IMR-90 (cell line): ENCODE measurements at regions not wholly inside any gene's neighbourhood (a gene's known extent, or its start where the extent isn't known, plus 50 kb on each side); places are given as distances from the start of the nearest gene placed in this dataset.

Experiments used
- ATAC-seq: fragments of 200-7000 bp; cut with Tn5 transposase; 2 replicates; pipeline ENCODE4 v1.9.1; 2020; ENCODE audit warnings: low read depth, mild to moderate bottlenecking, moderate library complexity
- BruUV-seq: library from RNA; stranded (reverse); fragments of 400-500 nt; replicated peaks from 2 replicates; lab custom pipeline; 2021; lab: Mats Ljungman, UMichigan
- CTCF ChIA-PET: fragments of 300-600 bp; formaldehyde crosslinking; extraction: SDS; loops from one replicate; lab custom pipeline; 2021; ENCODE audit warnings: antibody characterized with exemption; lab: Yijun Ruan, JAX
- POLR2A ChIA-PET: fragments of 300-600 bp; sonication (Branson Sonifier 250); formaldehyde crosslinking; loops from one replicate; lab custom pipeline; 2022; ENCODE audit warnings: antibody characterized with exemption; ENCODE audit not compliant: unreplicated experiment; lab: Charles Lee
- DNase-seq: peaks from one replicate; pipeline ENCODE4 v3.0.0; 2013
- H2AFZ ChIP-seq: replicated peaks from 2 replicates; pipeline ENCODE3; 2013; ENCODE audit warnings: low read length, mild to moderate bottlenecking; ENCODE audit not compliant: poor library complexity
- H2AK5ac ChIP-seq: 2 replicates; pipeline ENCODE4 v1.6.1; 2013; ENCODE audit warnings: low read depth, low read length, inconsistent platforms
- H2AK9ac ChIP-seq: replicated peaks from 2 replicates; pipeline ENCODE3; 2013; ENCODE audit warnings: mild to moderate bottlenecking, low read depth, low read length, moderate library complexity; ENCODE audit not compliant: poor library complexity
- H2BK120ac ChIP-seq: 2 replicates; pipeline ENCODE4 v1.6.1; 2013; ENCODE audit warnings: low read depth, low read length, inconsistent platforms
- H2BK15ac ChIP-seq: 3 replicates; pipeline ENCODE4 v1.6.1; 2013; ENCODE audit warnings: low read depth, low read length, inconsistent platforms
- H2BK20ac ChIP-seq: 2 replicates; pipeline ENCODE4 v1.6.1; 2013; ENCODE audit warnings: low read depth, mild to moderate bottlenecking, inconsistent platforms, low read length, moderate library complexity
- H2BK5ac ChIP-seq: 2 replicates; pipeline ENCODE4 v1.6.1; 2013; ENCODE audit warnings: mild to moderate bottlenecking, low read depth, low read length, inconsistent platforms; ENCODE audit not compliant: poor library complexity, severe bottlenecking
- H3K14ac ChIP-seq: replicated peaks from 2 replicates; pipeline ENCODE4 v1.6.1; 2013; ENCODE audit warnings: low read depth, low read length, inconsistent platforms
- H3K18ac ChIP-seq: 2 replicates; pipeline ENCODE4 v1.6.1; 2013; ENCODE audit warnings: low read depth, low read length, control low read depth
- H3K23ac ChIP-seq: 2 replicates; pipeline ENCODE4 v1.6.1; 2013; ENCODE audit warnings: low read depth, low read length, inconsistent platforms
- H3K27ac ChIP-seq: 2 replicates; pipeline ENCODE4 v1.5.1; 2013; ENCODE audit warnings: mild to moderate bottlenecking, control low read depth, low read length; ENCODE audit not compliant: insufficient read depth
- H3K27me3 ChIP-seq: 2 replicates; pipeline ENCODE4 v1.6.1; 2013; ENCODE audit warnings: low read length; ENCODE audit not compliant: control insufficient read depth, insufficient read depth
- H3K36me3 ChIP-seq: 2 replicates; pipeline ENCODE4 v1.6.1; 2013; ENCODE audit warnings: low read length, mixed read lengths; ENCODE audit not compliant: control insufficient read depth, insufficient read depth
- H3K4ac ChIP-seq: 2 replicates; pipeline ENCODE4 v1.6.1; 2013; ENCODE audit warnings: low read depth, low read length, inconsistent platforms
- H3K4me1 ChIP-seq: 2 replicates; pipeline ENCODE4 v1.6.1; 2013; ENCODE audit warnings: low read length, mixed read lengths; ENCODE audit not compliant: control insufficient read depth, insufficient read depth
- H3K4me2 ChIP-seq: 2 replicates; pipeline ENCODE4 v1.6.1; 2013; ENCODE audit warnings: low read depth, mild to moderate bottlenecking, control low read depth, low read length, moderate library complexity
- H3K4me3 ChIP-seq: 2 replicates; pipeline ENCODE4 v1.5.1; 2013; ENCODE audit warnings: low read depth, mild to moderate bottlenecking, control low read depth, low read length, moderate library complexity; ENCODE audit not compliant: insufficient read depth
- H3K56ac ChIP-seq: 2 replicates; pipeline ENCODE4 v1.6.1; 2013; ENCODE audit warnings: low read length, inconsistent platforms; ENCODE audit not compliant: insufficient read depth; ENCODE audit errors: extremely low read depth
- H3K79me1 ChIP-seq, 2 experiments: 2 replicates each; pipeline ENCODE4 v1.6.1; 2013; ENCODE audit warnings: low read length in 2 of 2, inconsistent platforms in 1 of 2, low read depth in 1 of 2
- H3K9ac ChIP-seq: 2 replicates; pipeline ENCODE4 v1.6.1; 2013; ENCODE audit warnings: low read depth, low read length, control low read depth
- H3K9me1 ChIP-seq: 2 replicates; pipeline ENCODE4 v1.6.1; 2013; ENCODE audit warnings: low read length, inconsistent platforms; ENCODE audit not compliant: insufficient read depth
- H3K9me3 ChIP-seq: 2 replicates; pipeline ENCODE4 v1.6.1; 2013; ENCODE audit warnings: low read length; ENCODE audit not compliant: control insufficient read depth, insufficient read depth
- H4K20me1 ChIP-seq: 2 replicates; pipeline ENCODE4 v1.6.1; 2013; ENCODE audit warnings: low read length, inconsistent platforms; ENCODE audit not compliant: insufficient read depth
- H4K5ac ChIP-seq: 2 replicates; pipeline ENCODE4 v1.6.1; 2013; ENCODE audit warnings: mild to moderate bottlenecking, low read depth, low read length, control low read depth
- H4K8ac ChIP-seq, 2 experiments: 2 replicates each; pipeline ENCODE4 v1.6.1; 2013; ENCODE audit warnings: low read depth in 2 of 2, low read length in 2 of 2, control low read depth in 1 of 2, inconsistent platforms in 1 of 2
- H4K91ac ChIP-seq: 2 replicates; pipeline ENCODE4 v1.6.1; 2013; ENCODE audit warnings: low read depth, low read length, inconsistent platforms; ENCODE audit not compliant: insufficient read depth
- FOS ChIP-seq: fragments of 150-350 bp; IDR thresholded peaks from 2 replicates; pipeline ENCODE4 v1.6.1; 2016; ENCODE audit warnings: low read depth, low read length
- WGBS, 2 experiments: methylation state at CpG; one replicate each; pipeline versions ENCODE4 v1.1.5 to v1.1.7; 2013; ENCODE audit warnings: missing lambda C conversion rate in 2 of 2; ENCODE audit not compliant: insufficient read length in 1 of 2; ENCODE audit errors: extremely low coverage in 2 of 2; 5-methylcytosine and 5-hydroxymethylcytosine counted together
- dilution Hi-C: fragments of 300-500 bp; cut with HindIII; formaldehyde crosslinking; loops from one replicate; pipeline ENCODE4 v1.14.3; 2018; ENCODE audit warnings: low sequenced_read_pairs; ENCODE audit not compliant: unreplicated experiment
- in situ Hi-C: fragments of 300-500 bp; cut with MboI; formaldehyde crosslinking; loops from 3 replicates; pipeline ENCODE4 v1.14.3; 2019; ENCODE audit warnings: low sequenced_read_pairs, inconsistent platforms, mixed read lengths
- intact Hi-C: fragments of 100-400 bp; cut with micrococcal nuclease; formaldehyde crosslinking; loops from 2 replicates; pipeline ENCODE4 v1.10.0; 2022

DNA sequence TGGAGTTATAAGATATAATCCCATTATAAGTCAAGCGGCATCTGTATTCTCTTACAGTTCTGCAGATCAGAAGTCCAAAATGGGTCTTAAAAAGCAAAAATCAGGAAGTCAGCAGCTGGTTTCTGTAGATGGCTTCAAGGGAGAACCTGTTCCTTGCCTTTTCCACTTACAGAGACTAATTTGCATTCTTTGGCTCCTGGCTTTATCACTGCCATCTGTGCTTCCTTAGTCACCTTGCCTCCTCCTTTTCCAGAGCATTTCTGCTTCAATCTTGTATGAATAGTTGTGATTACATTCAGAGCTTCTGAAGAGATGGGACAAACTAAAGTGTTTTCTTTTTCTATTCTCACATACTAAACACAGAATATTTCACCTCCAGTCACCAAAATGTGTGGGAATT, 647.3 kb upstream of the GRAMD2B start:
- Histone ChIP-seq H3K4me3 (no peak overlapping the region), H2BK20ac (no peak overlapping the region), H4K5ac (no peak overlapping the region), H3K9me1 (no peaks in the 10 kb centered on the region), H3K14ac (no peak overlapping the region), H4K20me1 (no peaks in the 10 kb centered on the region), H3K36me3 (no peaks in the 10 kb centered on the region), H4K8ac (no peak overlapping the region), H3K4ac (no peak overlapping the region), H3K23ac (no peak overlapping the region), H3K9ac (no peak overlapping the region), H3K4me1 (no peaks in the 10 kb centered on the region), H3K9me3 (no peaks in the 10 kb centered on the region), H2BK120ac (no peak overlapping the region), H2AFZ (no peak overlapping the region), H2BK5ac (no peak overlapping the region), H3K56ac (no peak overlapping the region), H3K27ac (no peak overlapping the region), H3K4me2 (no peak overlapping the region), H4K91ac (no peak overlapping the region), H2AK9ac (no peak overlapping the region), H3K27me3 (no peaks in the 10 kb centered on the region; the same call in 1 of the 2 replicates), H3K18ac (no peak overlapping the region), H2BK15ac (no peak overlapping the region), H3K79me1 (no peaks in the 10 kb centered on the region), H2AK5ac (no peak overlapping the region)
- CTCF ChIA-PET, result no interaction called here
- no TSS peak for BruUV-seq
- dilution Hi-C loops (no loop called here), intact Hi-C loops (no loop called here), in situ Hi-C loops (no loop called here)
- POLR2A ChIA-PET, result interaction anchor here (0.6 kb wide), 1 partner anchor 1246 kb away, joined by 3 read pairs; no protein-coding TSS in a partner anchor
- DNase-seq (no peak), ATAC-seq (no peak)
- no CpG with 5 or more reads among the region's 1 CpG for WGBS, 2 experiments
- TF ChIP-seq FOS, result no peak
